Left ventricle myocardium inferior (tissue), 1 donor: ENCODE measurements at regions not wholly inside any gene's neighbourhood (a gene's known extent, or its start where the extent isn't known, plus 50 kb on each side); places are given as distances from the start of the nearest gene placed in this dataset.

ENCODE experiments used
- DNase-seq: peaks from one replicate; pipeline ENCODE4 v3.0.0-alpha.2; 2020
- H3K27ac ChIP-seq: fragments of 200-600 bp; replicated peaks from 2 replicates; pipeline ENCODE4 v1.8.0; 2021
- H3K27me3 ChIP-seq: fragments of 200-600 bp; 2 replicates; pipeline ENCODE4 v1.8.0; 2021; ENCODE audit warnings: low read depth
- H3K36me3 ChIP-seq: fragments of 200-600 bp; 2 replicates; pipeline ENCODE4 v1.8.0; 2021
- H3K4me1 ChIP-seq: fragments of 200-600 bp; 2 replicates; pipeline ENCODE4 v1.8.0; 2021
- H3K4me3 ChIP-seq: fragments of 200-600 bp; 2 replicates; pipeline ENCODE4 v1.8.0; 2021; ENCODE audit warnings: mild to moderate bottlenecking, moderate library complexity
- H3K9me3 ChIP-seq: fragments of 200-600 bp; replicated peaks from 2 replicates; pipeline ENCODE4 v1.8.0; 2021
- CTCF ChIP-seq: fragments of 200-600 bp; IDR thresholded peaks from 2 replicates; pipeline ENCODE4 v1.8.0; 2021; ENCODE audit warnings: antibody characterized with exemption, mild to moderate bottlenecking, borderline replicate concordance
- intact Hi-C: fragments of 100-400 bp; cut with micrococcal nuclease; formaldehyde crosslinking; loops from one replicate; pipeline ENCODE4 v1.11.0; 2022
- donor health status: DM: no; HTN: yes; CAD: no; lungs with severe emphysema.

GRCh38 chr2:59266453-59266852 lies 1025.3 kb upstream of the FANCL start:
- H3K4me3 ChIP-seq: no peak overlapping the region
- H3K36me3 ChIP-seq: no peaks in the 10 kb centered on the region
- intact Hi-C loops: no loop called here
- H3K27ac ChIP-seq: no peak overlapping the region
- DNase-seq: no peak
- H3K4me1 ChIP-seq: no peaks in the 10 kb centered on the region
- peaks cover 7% of the 10 kb centered on the region for H3K27me3 ChIP-seq
- no peaks in the 10 kb centered on the region for H3K9me3 ChIP-seq
- TF ChIP-seq CTCF: no peak

GRCh38 chr2:59259913-59260312 lies 1018.8 kb upstream of the FANCL start:
- TF ChIP-seq CTCF: no peak
- no peak for DNase-seq
- Histone ChIP-seq H3K4me3 (no peak overlapping the region), H3K36me3 (no peaks in the 10 kb centered on the region), H3K27me3 (no peaks in the 10 kb centered on the region), H3K27ac (no peak overlapping the region), H3K4me1 (no peaks in the 10 kb centered on the region), H3K9me3 (no peaks in the 10 kb centered on the region)
- intact Hi-C loops: no loop called here

- Histone ChIP-seq H3K27me3 (peaks cover 7% of the 10 kb centered on the region), H3K9me3 (no peaks in the 10 kb centered on the region), H3K4me1 (no peaks in the 10 kb centered on the region), H3K36me3 (no peaks in the 10 kb centered on the region), H3K27ac (no peak overlapping the region), H3K4me3 (no peak overlapping the region)
- intact Hi-C loops: no loop called here
- no peak for TF ChIP-seq CTCF
- no peak for DNase-seq
These were observed 1015.2 kb upstream of the FANCL start for GRCh38 chr2:59256290-59256689.

- Histone ChIP-seq H3K4me1 (no peaks in the 10 kb centered on the region), H3K36me3 (no peaks in the 10 kb centered on the region), H3K27ac (no peak overlapping the region), H3K4me3 (no peak overlapping the region), H3K27me3 (peaks cover 7% of the 10 kb centered on the region), H3K9me3 (no peaks in the 10 kb centered on the region)
- DNase-seq: no peak
- intact Hi-C loops: no loop called here
- no peak for TF ChIP-seq CTCF
These were observed 1013.2 kb upstream of the FANCL start for GRCh38 chr2:59254279-59254678.

GRCh38 chr2:59250307-59250677 lies 1009.2 kb upstream of the FANCL start:
- intact Hi-C loops: no loop called here

More at GRCh38 chr2:59250307-59250677, 1009.2 kb upstream of the FANCL start:
- Histone ChIP-seq H3K36me3 (no peaks in the 10 kb centered on the region), H3K9me3 (no peaks in the 10 kb centered on the region), H3K27ac (no peak overlapping the region), H3K4me3 (no peak overlapping the region), H3K27me3 (peaks cover 7% of the 10 kb centered on the region), H3K4me1 (no peaks in the 10 kb centered on the region)
- TF ChIP-seq CTCF: no peak
- no peak for DNase-seq
